IMR-90 (cell line): ENCODE measurements at regions not wholly inside any gene's neighbourhood (a gene's known extent, or its start where the extent isn't known, plus 50 kb on each side); places are given as distances from the start of the nearest gene placed in this dataset.

Experiments used
- BHLHE40 ChIP-seq: fragments of 150-350 bp; IDR thresholded peaks from 2 replicates; pipeline ENCODE4 v1.6.1; 2016; ENCODE audit warnings: mild to moderate bottlenecking, low read depth, low read length
- CEBPB ChIP-seq: IDR thresholded peaks from 2 replicates; pipeline ENCODE4 v1.6.1; 2012; ENCODE audit warnings: low read depth, low read length, improper control_type of control experiment
- POLR2A ChIP-seq: IDR thresholded peaks from 2 replicates; pipeline ENCODE4 v1.6.1; 2012; ENCODE audit warnings: mild to moderate bottlenecking, low read depth, low read length
- RAD21 ChIP-seq: IDR thresholded peaks from 2 replicates; pipeline ENCODE4 v1.6.1; 2012; ENCODE audit warnings: low read length, improper control_type of control experiment
- USF2 ChIP-seq: fragments of 150-350 bp; IDR thresholded peaks from 2 replicates; pipeline ENCODE4 v1.6.1; 2017; ENCODE audit warnings: mild to moderate bottlenecking, antibody characterized with exemption, low read length, low read depth
- TF ChIP-seq, protein P1 (sequence below): conservative IDR thresholded peaks from 2 replicates; pipeline ENCODE4 v1.5.1; 2012; ENCODE audit warnings: mild to moderate bottlenecking, low read depth, low read length, improper control_type of control experiment
- TF ChIP-seq, protein P2 (sequence below): fragments of 150-350 bp; IDR thresholded peaks from 2 replicates; pipeline ENCODE4 v1.6.1; 2016; ENCODE audit warnings: low read depth, mild to moderate bottlenecking, low read length, moderate library complexity, borderline replicate concordance

DNA sequence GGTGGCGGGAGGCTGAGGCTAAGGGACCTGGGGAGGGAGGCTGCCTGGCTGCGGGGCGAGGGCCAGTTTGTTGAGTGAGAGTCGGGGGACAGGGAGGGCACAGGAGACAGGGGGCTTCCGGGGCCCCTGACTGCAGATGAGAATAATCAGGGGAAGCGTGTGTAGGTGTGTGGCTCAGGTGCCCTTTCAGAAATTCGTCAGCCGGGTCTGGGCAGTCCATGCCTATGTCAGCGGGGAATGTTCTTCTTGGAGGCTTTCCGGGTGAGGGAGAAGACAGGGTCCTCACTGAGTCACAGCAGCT is 52.3 kb upstream of the OTOF start:
- TF ChIP-seq, protein P1, sequence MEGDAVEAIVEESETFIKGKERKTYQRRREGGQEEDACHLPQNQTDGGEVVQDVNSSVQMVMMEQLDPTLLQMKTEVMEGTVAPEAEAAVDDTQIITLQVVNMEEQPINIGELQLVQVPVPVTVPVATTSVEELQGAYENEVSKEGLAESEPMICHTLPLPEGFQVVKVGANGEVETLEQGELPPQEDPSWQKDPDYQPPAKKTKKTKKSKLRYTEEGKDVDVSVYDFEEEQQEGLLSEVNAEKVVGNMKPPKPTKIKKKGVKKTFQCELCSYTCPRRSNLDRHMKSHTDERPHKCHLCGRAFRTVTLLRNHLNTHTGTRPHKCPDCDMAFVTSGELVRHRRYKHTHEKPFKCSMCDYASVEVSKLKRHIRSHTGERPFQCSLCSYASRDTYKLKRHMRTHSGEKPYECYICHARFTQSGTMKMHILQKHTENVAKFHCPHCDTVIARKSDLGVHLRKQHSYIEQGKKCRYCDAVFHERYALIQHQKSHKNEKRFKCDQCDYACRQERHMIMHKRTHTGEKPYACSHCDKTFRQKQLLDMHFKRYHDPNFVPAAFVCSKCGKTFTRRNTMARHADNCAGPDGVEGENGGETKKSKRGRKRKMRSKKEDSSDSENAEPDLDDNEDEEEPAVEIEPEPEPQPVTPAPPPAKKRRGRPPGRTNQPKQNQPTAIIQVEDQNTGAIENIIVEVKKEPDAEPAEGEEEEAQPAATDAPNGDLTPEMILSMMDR = no peak
- TF ChIP-seq, protein P2, sequence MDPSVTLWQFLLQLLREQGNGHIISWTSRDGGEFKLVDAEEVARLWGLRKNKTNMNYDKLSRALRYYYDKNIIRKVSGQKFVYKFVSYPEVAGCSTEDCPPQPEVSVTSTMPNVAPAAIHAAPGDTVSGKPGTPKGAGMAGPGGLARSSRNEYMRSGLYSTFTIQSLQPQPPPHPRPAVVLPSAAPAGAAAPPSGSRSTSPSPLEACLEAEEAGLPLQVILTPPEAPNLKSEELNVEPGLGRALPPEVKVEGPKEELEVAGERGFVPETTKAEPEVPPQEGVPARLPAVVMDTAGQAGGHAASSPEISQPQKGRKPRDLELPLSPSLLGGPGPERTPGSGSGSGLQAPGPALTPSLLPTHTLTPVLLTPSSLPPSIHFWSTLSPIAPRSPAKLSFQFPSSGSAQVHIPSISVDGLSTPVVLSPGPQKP = no peak
- no peak for TF ChIP-seq POLR2A
- no peak for TF ChIP-seq RAD21
- TF ChIP-seq USF2 = no peak
- no peak for TF ChIP-seq BHLHE40
- no peak for TF ChIP-seq CEBPB
